Spleen (tissue), 11 donors: ENCODE measurements at regions not wholly inside any gene's neighbourhood (a gene's known extent, or its start where the extent isn't known, plus 50 kb on each side); places are given as distances from the start of the nearest gene placed in this dataset.
A peak's percentile ranks its signal among the peaks of the same experiment; 100 is the strongest.

ENCODE experiments used
- DNase-seq: peaks from one replicate; pipeline ENCODE4 v3.0.0-alpha.2; 2020
- H3K27ac ChIP-seq, 8 donors: fragments of 200-600 bp; sonication (generic) in 7 of 8; 1 replicate in 4 of 8; 2 replicates in 4 of 8; pipeline versions ENCODE4 v1.5.0 to v1.8.0; 2016 to 2021; ENCODE audit warnings: inconsistent platforms in 4 of 8, mild to moderate bottlenecking in 4 of 8, moderate library complexity in 1 of 8
- H3K27me3 ChIP-seq, 7 donors: fragments of 200-600 bp; sonication (generic) in 6 of 7; replicated peaks in 1 of 7; 1 replicate in 4 of 7; 2 replicates in 3 of 7; pipeline versions ENCODE4 v1.5.0 to v1.8.0; 2016 to 2021; ENCODE audit warnings: inconsistent platforms in 3 of 7, mild to moderate bottlenecking in 1 of 7
- H3K36me3 ChIP-seq, 6 donors: fragments of 200-600 bp; sonication (generic) in 5 of 6; 1 replicate in 4 of 6; 2 replicates in 2 of 6; pipeline versions ENCODE4 v1.5.0 to v1.8.0; 2016 to 2021; ENCODE audit warnings: inconsistent platforms in 2 of 6
- H3K4me1 ChIP-seq, 6 donors: fragments of 200-600 bp; sonication (generic) in 5 of 6; 1 replicate in 3 of 6; 2 replicates in 3 of 6; pipeline versions ENCODE4 v1.5.0 to v1.8.0; 2016 to 2021; ENCODE audit warnings: inconsistent platforms in 3 of 6
- H3K4me3 ChIP-seq, 8 donors: fragments of 200-600 bp; sonication (generic) in 7 of 8; 1 replicate in 4 of 8; 2 replicates in 4 of 8; pipeline versions ENCODE4 v1.5.0 to v1.8.0; 2016 to 2021; ENCODE audit warnings: inconsistent platforms in 4 of 8, mild to moderate bottlenecking in 4 of 8, moderate library complexity in 2 of 8
- H3K9me3 ChIP-seq, 8 donors: fragments of 200-600 bp; sonication (generic) in 7 of 8; 1 replicate in 4 of 8; 2 replicates in 4 of 8; pipeline versions ENCODE4 v1.5.0 to v1.8.0; 2016 to 2021; ENCODE audit warnings: inconsistent platforms in 4 of 8
- POLR2A ChIP-seq, 3 donors: fragments of 450-650 bp; IDR thresholded peaks; one replicate each; pipeline ENCODE4 v1.5.1; 2017; ENCODE audit warnings: antibody characterized with exemption in 3 of 3, mild to moderate bottlenecking in 1 of 3
- POLR2AphosphoS5 ChIP-seq, 3 donors: sonication (generic); formaldehyde crosslinking; IDR thresholded peaks; one replicate each; pipeline ENCODE4 v1.5.1; 2017; ENCODE audit warnings: antibody characterized with exemption in 3 of 3
- WGBS, 5 donors: extraction: QIAGEN DNeasy Blood & Tissue Kit in 3 of 5; methylation state at CpG; one replicate each; pipeline versions ENCODE4 v1.1.5 to v1.1.7; 2013 to 2018; 5-methylcytosine and 5-hydroxymethylcytosine counted together
- intact Hi-C: fragments of 100-400 bp; cut with DNase I; formaldehyde crosslinking; loops from one replicate; pipeline ENCODE4 v1.15.0; 2023; ENCODE audit warnings: low total_unique reads
- TF ChIP-seq, protein P1 (sequence below), 11 experiments: fragments of 200-600 bp in 7 of 11; fragments of 450-650 bp in 4 of 11; sonication (generic) in 4 of 11; IDR thresholded peaks in 8 of 11; conservative IDR thresholded peaks in 3 of 11; 1 replicate in 7 of 11; 2 replicates in 4 of 11; pipeline versions ENCODE4 v1.4.0 to v1.8.0; 2016 to 2021; ENCODE audit warnings: antibody characterized with exemption in 11 of 11, inconsistent platforms in 4 of 11, mild to moderate bottlenecking in 1 of 11
- donor health status: healthy with polysubstance abuse.
- donor health status: DM: no; HTN: no; CAD: no; lungs with moderate emphysema.
- donor health status: DM: no; HTN: no; CAD: no.
- donor health status: Bipolar disorder and iron deficiency.
- donor health status: healthy.
- donor health status: DM: no; HTN: no; CAD: no.
- donor health status: DM: yes; HTN: yes; CAD: no.

GRCh38 chr3:107978131-107979055 is 112.4 kb downstream of the CD47 start:
- WGBS, 5 donors: 81 to 92% (median 83%) methylated on average over 6 of the region's 6 CpGs
- no peak for DNase-seq
- Histone ChIP-seq H3K27me3 (no peaks in the 10 kb centered on the region), H3K9me3 (no peaks in the 10 kb centered on the region), H3K4me3 (no peak overlapping the region), H3K36me3 (no peaks in the 10 kb centered on the region), H3K4me1 (peaks cover 0 to 51% (median 7%) of the 10 kb centered on the region in 6 donors), H3K27ac (no peak overlapping the region)
- intact Hi-C loops: no loop called here
- no peak for TF ChIP-seq POLR2A (IDR thresholded peaks at IDR 0.05)
- no peak for TF ChIP-seq POLR2AphosphoS5 (IDR thresholded peaks at IDR 0.05)
- TF ChIP-seq, protein P1, sequence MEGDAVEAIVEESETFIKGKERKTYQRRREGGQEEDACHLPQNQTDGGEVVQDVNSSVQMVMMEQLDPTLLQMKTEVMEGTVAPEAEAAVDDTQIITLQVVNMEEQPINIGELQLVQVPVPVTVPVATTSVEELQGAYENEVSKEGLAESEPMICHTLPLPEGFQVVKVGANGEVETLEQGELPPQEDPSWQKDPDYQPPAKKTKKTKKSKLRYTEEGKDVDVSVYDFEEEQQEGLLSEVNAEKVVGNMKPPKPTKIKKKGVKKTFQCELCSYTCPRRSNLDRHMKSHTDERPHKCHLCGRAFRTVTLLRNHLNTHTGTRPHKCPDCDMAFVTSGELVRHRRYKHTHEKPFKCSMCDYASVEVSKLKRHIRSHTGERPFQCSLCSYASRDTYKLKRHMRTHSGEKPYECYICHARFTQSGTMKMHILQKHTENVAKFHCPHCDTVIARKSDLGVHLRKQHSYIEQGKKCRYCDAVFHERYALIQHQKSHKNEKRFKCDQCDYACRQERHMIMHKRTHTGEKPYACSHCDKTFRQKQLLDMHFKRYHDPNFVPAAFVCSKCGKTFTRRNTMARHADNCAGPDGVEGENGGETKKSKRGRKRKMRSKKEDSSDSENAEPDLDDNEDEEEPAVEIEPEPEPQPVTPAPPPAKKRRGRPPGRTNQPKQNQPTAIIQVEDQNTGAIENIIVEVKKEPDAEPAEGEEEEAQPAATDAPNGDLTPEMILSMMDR (IDR thresholded peaks at IDR 0.05 in 8 of 11, conservative IDR thresholded peaks at IDR 0.05 in 3 of 11): no peak

DNA sequence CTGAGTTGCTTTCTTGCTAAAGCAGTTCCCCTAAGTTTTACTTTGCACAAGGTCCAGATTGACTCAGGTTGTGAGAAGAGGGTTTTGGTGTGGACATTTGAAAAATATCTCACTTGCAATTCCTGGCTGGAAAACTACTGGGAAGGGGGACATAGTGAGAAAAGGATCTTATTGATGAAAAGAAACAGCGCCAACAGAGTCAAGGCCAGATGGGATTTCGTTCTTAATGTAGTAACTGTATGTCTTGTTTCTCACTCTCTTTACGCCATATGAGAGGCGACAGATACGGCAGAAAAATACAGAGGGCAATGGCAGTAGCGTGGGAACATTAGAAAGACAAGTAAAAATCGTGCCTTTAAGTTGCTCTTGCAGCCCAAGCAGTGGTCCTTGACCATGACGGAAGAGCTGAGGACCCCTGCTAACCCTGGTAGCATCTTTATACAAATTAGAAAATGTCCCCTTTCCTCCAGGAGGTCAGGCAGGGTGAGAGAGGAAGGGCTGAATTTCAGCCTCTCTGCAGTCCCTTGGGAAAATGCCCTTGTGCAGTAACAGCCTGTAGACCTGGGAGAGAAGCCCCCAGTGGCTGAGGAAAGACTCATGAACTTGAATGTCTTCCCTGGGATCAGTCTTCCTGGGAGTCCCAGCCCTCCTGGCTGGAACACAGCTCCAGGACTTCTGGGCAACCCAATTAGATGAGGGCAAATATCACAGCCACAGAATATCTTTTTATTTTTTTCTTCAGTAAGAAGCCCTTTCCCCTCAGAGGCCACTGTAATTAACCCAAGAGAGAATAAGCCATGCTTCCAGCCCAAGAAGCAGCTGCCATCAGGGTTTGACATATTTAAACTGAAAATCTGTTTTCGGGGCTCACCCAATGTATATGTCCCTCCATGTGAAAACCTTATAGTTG is 113.4 kb downstream of the CD47 start:
- intact Hi-C loops: no loop called here
- WGBS, 5 donors: 88 to 95% (median 92%) methylated on average over 9 of the region's 9 CpGs
- DNase-seq: no peak
- Histone ChIP-seq H3K4me3 (no peak overlapping the region), H3K9me3 (no peaks in the 10 kb centered on the region), H3K4me1 (peaks cover 0 to 51% (median 7%) of the 10 kb centered on the region in 6 donors), H3K36me3 (no peaks in the 10 kb centered on the region), H3K27me3 (no peaks in the 10 kb centered on the region), H3K27ac (no peak overlapping the region)
- TF ChIP-seq POLR2A (IDR thresholded peaks at IDR 0.05): no peak
- no peak for TF ChIP-seq POLR2AphosphoS5 (IDR thresholded peaks at IDR 0.05)
- TF ChIP-seq, protein P1 (IDR thresholded peaks at IDR 0.05 in 8 of 11, conservative IDR thresholded peaks at IDR 0.05 in 3 of 11): no peak

- peaks cover 0 to 45% (median 7%) of the 10 kb centered on the region in 6 donors for H3K4me1 ChIP-seq
- peak overlapping the region in 3 of 8 donors; percentile 31 to 41 (median 36) for H3K27ac ChIP-seq
- intact Hi-C loops: no loop called here
- H3K9me3 ChIP-seq: no peaks in the 10 kb centered on the region
- WGBS, 5 donors: 91 to 96% (median 93%) methylated on average over 5 of the region's 5 CpGs
- no peaks in the 10 kb centered on the region for H3K27me3 ChIP-seq
- no peaks in the 10 kb centered on the region for H3K36me3 ChIP-seq
- TF ChIP-seq POLR2A (IDR thresholded peaks at IDR 0.05) (no peak), POLR2AphosphoS5 (IDR thresholded peaks at IDR 0.05) (no peak)
- TF ChIP-seq, protein P1 (IDR thresholded peaks at IDR 0.05 in 8 of 11, conservative IDR thresholded peaks at IDR 0.05 in 3 of 11): no peak
- no peak for DNase-seq
- no peak overlapping the region for H3K4me3 ChIP-seq
These were observed 114.5 kb downstream of the CD47 start for GRCh38 chr3:107976202-107976800.
